ENCODE measurements at regions not wholly inside any gene's neighbourhood (a gene's known extent, or its start where the extent isn't known, plus 50 kb on each side); places are given as distances from the start of the nearest gene placed in this dataset.

DNA sequence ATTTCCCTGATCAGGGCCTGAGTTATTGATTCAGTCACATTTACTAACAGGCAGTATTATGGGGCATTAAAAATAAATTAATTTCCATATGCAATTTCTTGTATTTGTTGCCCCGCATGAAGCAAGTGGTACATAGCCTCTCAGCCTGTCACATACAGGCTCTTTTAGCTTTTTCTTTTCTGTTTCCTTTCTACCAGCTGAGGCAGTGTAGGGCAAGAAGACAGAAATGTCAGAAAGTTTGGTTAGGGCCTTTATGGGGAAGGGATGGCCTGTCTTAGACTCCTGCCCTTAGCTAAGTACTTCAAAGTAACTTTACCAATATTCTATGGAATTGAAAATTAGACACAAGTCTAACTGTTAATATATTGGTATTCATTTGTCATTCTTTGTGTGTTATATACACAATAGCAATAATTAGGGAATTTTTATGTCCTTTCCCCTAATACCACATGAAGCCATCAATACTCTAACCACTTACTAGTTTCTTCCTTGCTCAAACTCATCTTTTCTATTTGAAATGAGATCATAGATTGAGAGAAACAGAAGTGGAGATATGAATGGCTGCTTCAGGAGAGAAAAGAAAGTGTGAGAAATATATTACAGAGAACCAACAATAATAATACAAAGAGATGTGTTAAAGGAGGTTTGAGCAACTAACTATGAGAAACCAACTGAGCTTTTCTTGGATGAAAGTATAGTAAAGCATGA lies 669.6 kb downstream of the PCDH17 start:
- TF ChIP-seq TBL1XR1 (IDR thresholded peaks at IDR 0.05; ENCODE audit: low read depth, low read length) = no peak
- 0 out of 2 replicates have a peak, but pooled peaks have one; percentile 32 for TF ChIP-seq ATF7 (IDR thresholded peaks at IDR 0.05; ENCODE audit: low read depth)
- no TSS peak for BruUV-seq (replicated peaks)

GRCh38 chr13:58302349-58302748 lies 670.8 kb downstream of the PCDH17 start:
- 2% methylated on average over 2 of the region's 2 CpGs for WGBS (ENCODE audit: insufficient coverage, insufficient replicate concordance, low lambda C conversion rate, missing lambda C conversion rate)
- in situ Hi-C loops (cut with MboI) (no loop called here), intact Hi-C loops (cut with micrococcal nuclease; ENCODE audit: unreplicated experiment) (loop anchor here (10.0 kb wide), 1 partner anchor 662 kb away; no protein-coding TSS in a partner anchor)
- TF ChIP-seq STAT1 (conservative IDR thresholded peaks at IDR 0.05) (no peak), PML (IDR thresholded peaks at IDR 0.05; ENCODE audit: low read length) (no peak), FOXM1 (IDR thresholded peaks at IDR 0.05; ENCODE audit: low read depth, low read length) (no peak), PBX3 (IDR thresholded peaks at IDR 0.05; ENCODE audit: insufficient replicate concordance, low read depth, low read length) (no peak), DPF2 (IDR thresholded peaks at IDR 0.05) (no peak), MYB (IDR thresholded peaks at IDR 0.05; ENCODE audit: borderline replicate concordance, low read depth, low read length) (no peak), ZZZ3 (IDR thresholded peaks at IDR 0.05; ENCODE audit: control insufficient read depth, insufficient read length, low read depth) (no peak), ETV6 (conservative IDR thresholded peaks at IDR 0.05 in 1 of 2, IDR thresholded peaks at IDR 0.05 in 1 of 2; ENCODE audit: borderline replicate concordance in 1 of 2, low read depth in 1 of 2) (no peak), SUZ12 (IDR thresholded peaks at IDR 0.05; ENCODE audit: unreplicated experiment) (no peak)
- TF ChIP-seq, protein P1, sequence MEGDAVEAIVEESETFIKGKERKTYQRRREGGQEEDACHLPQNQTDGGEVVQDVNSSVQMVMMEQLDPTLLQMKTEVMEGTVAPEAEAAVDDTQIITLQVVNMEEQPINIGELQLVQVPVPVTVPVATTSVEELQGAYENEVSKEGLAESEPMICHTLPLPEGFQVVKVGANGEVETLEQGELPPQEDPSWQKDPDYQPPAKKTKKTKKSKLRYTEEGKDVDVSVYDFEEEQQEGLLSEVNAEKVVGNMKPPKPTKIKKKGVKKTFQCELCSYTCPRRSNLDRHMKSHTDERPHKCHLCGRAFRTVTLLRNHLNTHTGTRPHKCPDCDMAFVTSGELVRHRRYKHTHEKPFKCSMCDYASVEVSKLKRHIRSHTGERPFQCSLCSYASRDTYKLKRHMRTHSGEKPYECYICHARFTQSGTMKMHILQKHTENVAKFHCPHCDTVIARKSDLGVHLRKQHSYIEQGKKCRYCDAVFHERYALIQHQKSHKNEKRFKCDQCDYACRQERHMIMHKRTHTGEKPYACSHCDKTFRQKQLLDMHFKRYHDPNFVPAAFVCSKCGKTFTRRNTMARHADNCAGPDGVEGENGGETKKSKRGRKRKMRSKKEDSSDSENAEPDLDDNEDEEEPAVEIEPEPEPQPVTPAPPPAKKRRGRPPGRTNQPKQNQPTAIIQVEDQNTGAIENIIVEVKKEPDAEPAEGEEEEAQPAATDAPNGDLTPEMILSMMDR (IDR thresholded peaks at IDR 0.05 in 2 of 3, conservative IDR thresholded peaks at IDR 0.05 in 1 of 3; ENCODE audit: control insufficient read depth in 2 of 3, extremely low read depth in 1 of 3, insufficient read depth in 1 of 3, low read depth in 3 of 3, low read length in 3 of 3) = no peak

More for the DNA sequence above, 669.6 kb downstream of the PCDH17 start:
- H3K4me2 ChIP-seq (ENCODE audit: control insufficient read depth, insufficient read depth) = no peak overlapping the region
- ATAC-seq (peak; percentile 72), DNase-seq (ENCODE audit: low read depth, low spot score) (no peak), FAIRE-seq (no peak)
- CTCF ChIA-PET = interaction anchor here (0.9 to 1.8 kb wide), 6 partner anchors 9 to 75 kb away, joined by 3 to 7 read pairs (median 4); no protein-coding TSS in a partner anchor
- no peaks in the 10 kb centered on the region for H3K9me3 ChIP-seq (replicated peaks; ENCODE audit: control insufficient read depth, insufficient read depth, low read length)
- H3K27ac ChIP-seq (ENCODE audit: control insufficient read depth, insufficient read depth) = no peak overlapping the region
- H4K20me1 ChIP-seq (ENCODE audit: control insufficient read depth, insufficient read depth) = no peaks in the 10 kb centered on the region
- SMC1A ChIA-PET (ENCODE audit: uncharacterized antibody, unreplicated experiment) = interaction anchor here (0.8 to 1.6 kb wide), 5 partner anchors 13 to 586 kb away, joined by 3 to 5 read pairs (median 4); no protein-coding TSS in a partner anchor
- intact Hi-C loops (cut with micrococcal nuclease; ENCODE audit: unreplicated experiment) = loop anchor here (10.0 kb wide), 1 partner anchor 664 kb away; no protein-coding TSS in a partner anchor
- RAD21 ChIA-PET (ENCODE audit: unreplicated experiment) = interaction anchor here (1.0 to 1.4 kb wide), 3 partner anchors 229 to 592 kb away, joined by 3 read pairs; no protein-coding TSS in a partner anchor
- H3K4me1 ChIP-seq (ENCODE audit: control insufficient read depth, insufficient read depth, low read length) = no peaks in the 10 kb centered on the region
- 88% methylated on average over 1 of the region's 1 CpG for WGBS (ENCODE audit: insufficient coverage, insufficient replicate concordance, low lambda C conversion rate, missing lambda C conversion rate)
- in situ Hi-C loops (cut with MboI) = no loop called here
- no peaks in the 10 kb centered on the region for H3K27me3 ChIP-seq (replicated peaks in 1 of 2; ENCODE audit: control insufficient read depth in 2 of 2, insufficient read depth in 2 of 2, low read length in 1 of 2)
- H3K9ac ChIP-seq (ENCODE audit: control insufficient read depth, insufficient read depth, low read length) = no peak overlapping the region
- H3K36me3 ChIP-seq (ENCODE audit: control insufficient read depth in 2 of 2, insufficient read depth in 2 of 2, low read length in 1 of 2) = no peaks in the 10 kb centered on the region
- no peak overlapping the region for H2AFZ ChIP-seq (ENCODE audit: control insufficient read depth, low read depth, low read length)
- H3K4me3 ChIP-seq = no peak overlapping the region
- POLR2A ChIA-PET = no interaction called here
- no peaks in the 10 kb centered on the region for H3K79me2 ChIP-seq (ENCODE audit: control insufficient read depth, insufficient read depth, low read length)

More at GRCh38 chr13:58302349-58302748, 670.8 kb downstream of the PCDH17 start:
- Histone ChIP-seq H3K36me3 (ENCODE audit: control insufficient read depth in 2 of 2, insufficient read depth in 2 of 2, low read length in 1 of 2) (no peaks in the 10 kb centered on the region), H3K4me2 (ENCODE audit: control insufficient read depth, insufficient read depth) (no peak overlapping the region), H2AFZ (ENCODE audit: control insufficient read depth, low read depth, low read length) (no peak overlapping the region), H3K4me3 (no peak overlapping the region), H3K9ac (ENCODE audit: control insufficient read depth, insufficient read depth, low read length) (no peak overlapping the region), H3K27ac (ENCODE audit: control insufficient read depth, insufficient read depth) (no peak overlapping the region), H3K27me3 (replicated peaks in 1 of 2; ENCODE audit: control insufficient read depth in 2 of 2, insufficient read depth in 2 of 2, low read length in 1 of 2) (no peaks in the 10 kb centered on the region), H3K79me2 (ENCODE audit: control insufficient read depth, insufficient read depth, low read length) (no peaks in the 10 kb centered on the region), H3K9me3 (replicated peaks; ENCODE audit: control insufficient read depth, insufficient read depth, low read length) (no peaks in the 10 kb centered on the region), H3K4me1 (ENCODE audit: control insufficient read depth, insufficient read depth, low read length) (no peaks in the 10 kb centered on the region), H4K20me1 (ENCODE audit: control insufficient read depth, insufficient read depth) (no peaks in the 10 kb centered on the region)
- ATAC-seq = no peak
- BruUV-seq (replicated peaks) = no TSS peak
- POLR2A ChIA-PET = no interaction called here
- CTCF ChIA-PET = interaction anchor here (0.9 kb wide), 1 partner anchor 13 kb away, joined by 3 read pairs; no protein-coding TSS in a partner anchor
- RAD21 ChIA-PET (ENCODE audit: unreplicated experiment) = interaction anchor here (1.4 kb wide), 1 partner anchor 228 kb away, joined by 3 read pairs; no protein-coding TSS in a partner anchor
- DNase-seq (ENCODE audit: low read depth, low spot score) = no peak
- no peak for FAIRE-seq
- SMC1A ChIA-PET (ENCODE audit: uncharacterized antibody, unreplicated experiment) = interaction anchor here (1.2 kb wide), 1 partner anchor 660 kb away, joined by 4 read pairs; no protein-coding TSS in a partner anchor
